Karpas-422 (cell line): ENCODE measurements at regions not wholly inside any gene's neighbourhood (a gene's known extent, or its start where the extent isn't known, plus 50 kb on each side); places are given as distances from the start of the nearest gene placed in this dataset.
"Not testable (repeated sequence)": the region's sequence is repeated elsewhere in the genome, so short reads cannot be mapped to it uniquely, and the experiment has no call there.

Experiments used
- DNase-seq: peaks from one replicate; pipeline ENCODE4 v3.0.0-alpha.2; 2015
- H2AFZ ChIP-seq: fragments of 200-600 bp; sonication (generic); 2 replicates; pipeline ENCODE4 v1.6.1; 2014; ENCODE audit warnings: antibody characterized with exemption, low read length, mixed read lengths
- H3K27ac ChIP-seq: fragments of 200-600 bp; sonication (generic); 2 replicates; pipeline ENCODE4 v1.5.1; 2014; ENCODE audit warnings: mild to moderate bottlenecking, low read length, moderate library complexity
- H3K27me3 ChIP-seq: fragments of 200-600 bp; sonication (generic); 2 replicates; pipeline ENCODE4 v1.6.1; 2014; ENCODE audit warnings: low read length, mixed read lengths
- H3K36me3 ChIP-seq: fragments of 200-600 bp; sonication (generic); 2 replicates; pipeline ENCODE4 v1.6.1; 2014; ENCODE audit warnings: low read length, mixed read lengths; ENCODE audit not compliant: insufficient read depth
- H3K4me1 ChIP-seq: fragments of 200-600 bp; sonication (generic); 2 replicates; pipeline ENCODE4 v1.6.1; 2014; ENCODE audit warnings: mild to moderate bottlenecking, low read length, mixed read lengths
- H3K4me2 ChIP-seq: fragments of 200-600 bp; sonication (generic); 2 replicates; pipeline ENCODE4 v1.6.1; 2014; ENCODE audit warnings: low read length, low read depth, mild to moderate bottlenecking; ENCODE audit not compliant: poor library complexity, severe bottlenecking
- H3K4me3 ChIP-seq: fragments of 200-600 bp; sonication (generic); 2 replicates; pipeline ENCODE4 v1.5.1; 2014; ENCODE audit warnings: mild to moderate bottlenecking, antibody characterized with exemption, low read length, mixed read lengths
- H3K79me2 ChIP-seq: fragments of 200-600 bp; sonication (generic); 2 replicates; pipeline ENCODE4 v1.6.1; 2014; ENCODE audit warnings: mild to moderate bottlenecking, low read length, mixed read lengths
- H3K9ac ChIP-seq: fragments of 200-600 bp; sonication (generic); 2 replicates; pipeline ENCODE4 v1.6.0; 2014; ENCODE audit warnings: low read length
- H3K9me2 ChIP-seq: fragments of 200-600 bp; sonication (generic), shearing (Covaris generic); replicated peaks from 2 replicates; pipeline ENCODE4 v1.6.0; 2014; ENCODE audit warnings: mild to moderate bottlenecking, low read length, moderate library complexity; ENCODE audit not compliant: insufficient read depth
- H3K9me3 ChIP-seq: fragments of 300-700, 200-600 bp; sonication (generic); 2 replicates; pipeline ENCODE4 v1.6.1; 2014; ENCODE audit warnings: low read length, mixed read lengths
- H4K20me1 ChIP-seq: fragments of 200-600 bp; sonication (generic); 2 replicates; pipeline ENCODE4 v1.6.1; 2014; ENCODE audit warnings: mild to moderate bottlenecking, antibody characterized with exemption, low read length, low read depth; ENCODE audit not compliant: insufficient read depth

- Histone ChIP-seq H3K27me3 (no peaks in the 10 kb centered on the region), H2AFZ (no peak overlapping the region), H3K79me2 (no peaks in the 10 kb centered on the region), H3K9me3 (no peaks in the 10 kb centered on the region), H4K20me1 (no peaks in the 10 kb centered on the region), H3K4me1 (no peaks in the 10 kb centered on the region), H3K4me3 (no peak overlapping the region), H3K9ac (no peak overlapping the region), H3K4me2 (no peak overlapping the region), H3K9me2 (no peaks in the 10 kb centered on the region), H3K27ac (no peak overlapping the region), H3K36me3 (no peaks in the 10 kb centered on the region)
- DNase-seq = no peak
Measured at GRCh38 chr12:23281295-23281694, 656.3 kb downstream of the ETNK1 start.

GRCh38 chr12:23282701-23283100 lies 657.7 kb downstream of the ETNK1 start:
- no peaks in the 10 kb centered on the region for H3K9me3 ChIP-seq
- no peaks in the 10 kb centered on the region for H4K20me1 ChIP-seq
- H3K27ac ChIP-seq = no peak overlapping the region
- H3K27me3 ChIP-seq = no peaks in the 10 kb centered on the region
- H3K36me3 ChIP-seq = no peaks in the 10 kb centered on the region
- H3K79me2 ChIP-seq = no peaks in the 10 kb centered on the region
- H2AFZ ChIP-seq = no peak overlapping the region
- H3K4me1 ChIP-seq = no peaks in the 10 kb centered on the region
- no peak overlapping the region for H3K4me3 ChIP-seq
- H3K9me2 ChIP-seq = no peaks in the 10 kb centered on the region
- no peak overlapping the region for H3K4me2 ChIP-seq
- H3K9ac ChIP-seq = no peak overlapping the region
- DNase-seq = no peak

- not testable (repeated sequence) for DNase-seq, H3K79me2 ChIP-seq, H3K36me3 ChIP-seq, H3K4me3 ChIP-seq, H3K4me1 ChIP-seq, H3K9me2 ChIP-seq, H3K27ac ChIP-seq, H4K20me1 ChIP-seq, H3K9me3 ChIP-seq, H3K4me2 ChIP-seq, H2AFZ ChIP-seq, H3K9ac ChIP-seq, H3K27me3 ChIP-seq
Measured at GRCh38 chr12:23285764-23286530, 661.0 kb downstream of the ETNK1 start.

GRCh38 chr12:23290627-23291330 lies 658.7 kb downstream of the SOX5 start:
- no peak for DNase-seq
- Histone ChIP-seq H3K4me3 (no peak overlapping the region), H3K9ac (no peak overlapping the region), H3K27ac (no peak overlapping the region), H3K4me2 (no peak overlapping the region), H3K4me1 (no peaks in the 10 kb centered on the region), H3K9me3 (no peaks in the 10 kb centered on the region), H3K79me2 (no peaks in the 10 kb centered on the region), H3K36me3 (no peaks in the 10 kb centered on the region), H4K20me1 (no peaks in the 10 kb centered on the region), H2AFZ (no peak overlapping the region), H3K27me3 (no peaks in the 10 kb centered on the region), H3K9me2 (no peaks in the 10 kb centered on the region)

GRCh38 chr12:23303220-23303619 lies 646.2 kb downstream of the SOX5 start:
- H3K9me2 ChIP-seq = no peaks in the 10 kb centered on the region; the same call in 1 of the 2 replicates
- H3K4me1 ChIP-seq = no peaks in the 10 kb centered on the region
- no peaks in the 10 kb centered on the region for H3K27me3 ChIP-seq
- H3K79me2 ChIP-seq = no peaks in the 10 kb centered on the region
- no peak overlapping the region for H3K9ac ChIP-seq
- H3K27ac ChIP-seq = no peak overlapping the region
- no peak overlapping the region for H3K4me2 ChIP-seq
- H3K36me3 ChIP-seq = no peaks in the 10 kb centered on the region
- H3K4me3 ChIP-seq = no peak overlapping the region
- no peaks in the 10 kb centered on the region for H4K20me1 ChIP-seq
- H3K9me3 ChIP-seq = no peaks in the 10 kb centered on the region
- no peak for DNase-seq
- H2AFZ ChIP-seq = no peak overlapping the region

GRCh38 chr12:23303821-23304220 lies 645.6 kb downstream of the SOX5 start:
- no peaks in the 10 kb centered on the region; the same call in 1 of the 2 replicates for H3K9me2 ChIP-seq
- H3K4me2 ChIP-seq = no peak overlapping the region
- H3K79me2 ChIP-seq = no peaks in the 10 kb centered on the region
- H3K27me3 ChIP-seq = no peaks in the 10 kb centered on the region
- no peaks in the 10 kb centered on the region for H4K20me1 ChIP-seq
- H3K27ac ChIP-seq = no peak overlapping the region
- H2AFZ ChIP-seq = no peak overlapping the region
- no peaks in the 10 kb centered on the region for H3K4me1 ChIP-seq
- H3K36me3 ChIP-seq = no peaks in the 10 kb centered on the region
- no peak for DNase-seq
- H3K9me3 ChIP-seq = no peaks in the 10 kb centered on the region
- H3K4me3 ChIP-seq = no peak overlapping the region
- H3K9ac ChIP-seq = no peak overlapping the region

GRCh38 chr12:23333938-23334337 lies 615.5 kb downstream of the SOX5 start:
- Histone ChIP-seq H3K4me2 (no peak overlapping the region), H3K79me2 (no peaks in the 10 kb centered on the region), H3K27me3 (no peaks in the 10 kb centered on the region), H3K4me1 (no peaks in the 10 kb centered on the region), H4K20me1 (no peaks in the 10 kb centered on the region), H3K36me3 (no peaks in the 10 kb centered on the region), H3K9me3 (no peaks in the 10 kb centered on the region), H3K9me2 (no peaks in the 10 kb centered on the region), H3K4me3 (no peak overlapping the region), H3K9ac (no peak overlapping the region), H2AFZ (no peak overlapping the region), H3K27ac (no peak overlapping the region)
- DNase-seq = no peak

- no peaks in the 10 kb centered on the region for H3K27me3 ChIP-seq
- no peak overlapping the region for H3K4me3 ChIP-seq
- no peak overlapping the region for H2AFZ ChIP-seq
- H3K4me1 ChIP-seq = no peaks in the 10 kb centered on the region
- no peak for DNase-seq
- no peaks in the 10 kb centered on the region for H3K79me2 ChIP-seq
- H4K20me1 ChIP-seq = no peaks in the 10 kb centered on the region
- no peak overlapping the region for H3K27ac ChIP-seq
- no peaks in the 10 kb centered on the region for H3K36me3 ChIP-seq
- H3K9me3 ChIP-seq = no peaks in the 10 kb centered on the region
- H3K4me2 ChIP-seq = no peak overlapping the region
- no peaks in the 10 kb centered on the region for H3K9me2 ChIP-seq
- H3K9ac ChIP-seq = no peak overlapping the region
Measured at GRCh38 chr12:23335593-23335992, 613.9 kb downstream of the SOX5 start.
